Lung (tissue), 11 donors: ENCODE measurements at regions not wholly inside any gene's neighbourhood (a gene's known extent, or its start where the extent isn't known, plus 50 kb on each side); places are given as distances from the start of the nearest gene placed in this dataset.

ENCODE experiments used
- ATAC-seq: fragments of 200-7000 bp; cut with Tn5 transposase; one replicate; pipeline ENCODE4 v1.9.1; 2020; ENCODE audit warnings: moderate number of reproducible peaks; ENCODE audit not compliant: insufficient read depth, low FRiP score
- DNase-seq, 3 donors: peaks; one replicate each; pipeline ENCODE4 v3.0.0-alpha.2; 2013 to 2017
- H3K27ac ChIP-seq, 2 donors: one replicate each; pipeline ENCODE4 v1.5.1; 2013; ENCODE audit warnings: mild to moderate bottlenecking in 2 of 2, moderate library complexity in 2 of 2, control low read depth in 1 of 2, inconsistent platforms in 1 of 2, low read depth in 1 of 2, low read length in 1 of 2
- H3K27me3 ChIP-seq, 3 donors: one replicate each; pipeline ENCODE4 v1.5.1; 2013; ENCODE audit warnings: low read length in 2 of 3; ENCODE audit not compliant: control insufficient read depth in 3 of 3, insufficient read depth in 3 of 3
- H3K36me3 ChIP-seq, 4 donors: one replicate each; pipeline ENCODE4 v1.5.1; 2013; ENCODE audit warnings: low read length in 4 of 4, mild to moderate bottlenecking in 1 of 4, moderate library complexity in 1 of 4; ENCODE audit not compliant: control insufficient read depth in 4 of 4, insufficient read depth in 4 of 4
- H3K4me1 ChIP-seq, 5 donors: one replicate each; pipeline ENCODE4 v1.5.1; 2013; ENCODE audit warnings: low read length in 5 of 5, mild to moderate bottlenecking in 2 of 5, moderate library complexity in 1 of 5; ENCODE audit not compliant: control insufficient read depth in 5 of 5, insufficient read depth in 5 of 5
- H3K4me3 ChIP-seq: one replicate; pipeline ENCODE4 v1.5.1; 2013; ENCODE audit warnings: mild to moderate bottlenecking, control low read depth, moderate library complexity
- H3K9ac ChIP-seq, 2 donors: one replicate each; pipeline ENCODE4 v1.5.1; 2013; ENCODE audit warnings: low read length in 2 of 2, control low read depth in 1 of 2; ENCODE audit not compliant: insufficient read depth in 1 of 2
- H3K9me3 ChIP-seq, 4 donors: one replicate each; pipeline ENCODE4 v1.5.1; 2013; ENCODE audit warnings: low read length in 3 of 4, mild to moderate bottlenecking in 1 of 4, moderate library complexity in 1 of 4; ENCODE audit not compliant: control insufficient read depth in 4 of 4, insufficient read depth in 3 of 4
- WGBS, 2 donors: extraction: QIAGEN DNeasy Blood & Tissue Kit; methylation state at CpG; one replicate each; pipeline ENCODE4 v1.1.7; 2013; 5-methylcytosine and 5-hydroxymethylcytosine counted together
- TF ChIP-seq, protein P1 (sequence below): IDR thresholded peaks from 2 replicates; pipeline ENCODE4 v1.5.1; 2012; ENCODE audit warnings: mild to moderate bottlenecking; ENCODE audit errors: control extremely low read depth, extremely low read depth
- donor health status: control.
- donor health status: control.
- donor health status: Bipolar disorder and iron deficiency.
- donor health status: healthy.
- donor health status: DM: yes; HTN: yes; CAD: no.

DNA sequence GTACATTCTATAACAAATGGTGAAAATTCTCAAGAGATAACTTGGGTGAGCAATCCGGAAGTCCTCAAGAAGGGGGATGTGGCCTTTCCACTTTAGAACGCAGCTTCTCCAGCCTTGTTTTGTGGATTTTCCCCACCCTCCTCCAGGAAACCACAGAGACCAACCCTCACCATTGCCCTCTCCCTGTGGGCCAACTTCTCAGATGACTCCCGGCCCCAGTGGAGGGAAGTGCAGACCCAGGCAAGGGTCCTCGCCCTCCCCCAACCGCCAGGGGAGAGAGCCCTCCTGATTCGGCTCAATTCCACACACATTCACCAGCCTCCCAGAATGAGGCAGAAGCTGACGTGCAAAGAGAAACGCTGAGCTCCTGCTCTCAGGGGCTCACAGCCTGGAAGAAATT is 277.2 kb downstream of the EIPR1 start:
- no peak for DNase-seq
- WGBS, 2 donors, result 32 to 52% methylated on average over 8 of the region's 8 CpGs

DNA sequence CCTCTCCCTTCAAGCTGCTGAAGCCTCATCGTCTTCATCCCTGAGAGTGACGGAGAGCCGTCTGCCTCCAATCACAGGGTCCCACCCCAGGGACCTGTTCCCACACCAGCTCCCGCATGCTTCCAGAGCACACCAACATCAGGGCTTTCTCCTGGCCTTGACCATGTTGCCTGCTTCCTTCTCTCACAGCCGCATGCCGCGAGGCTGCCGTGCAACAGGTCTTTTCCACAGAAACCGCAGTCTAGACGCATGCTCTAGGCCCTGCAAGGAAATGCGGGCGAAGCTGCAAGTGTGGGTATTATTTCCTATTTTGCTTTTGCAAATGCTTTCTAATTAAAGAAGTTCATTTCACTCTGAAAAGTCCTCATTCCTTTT is 277.8 kb downstream of the EIPR1 start:
- no peak for DNase-seq

More for the DNA sequence above, 277.2 kb downstream of the EIPR1 start:
- no peak for ATAC-seq
- Histone ChIP-seq H3K27me3 (peaks cover 0 to 2% (median 0%) of the 10 kb centered on the region in 3 donors), H3K4me1 (peaks cover 0 to under 1% (median 0%) of the 10 kb centered on the region in 5 donors), H3K4me3 (no peak overlapping the region), H3K27ac (no peak overlapping the region), H3K9ac (no peak overlapping the region), H3K9me3 (peaks cover 0 to 2% (median 0%) of the 10 kb centered on the region in 4 donors), H3K36me3 (no peaks in the 10 kb centered on the region)
- TF ChIP-seq, protein P1, sequence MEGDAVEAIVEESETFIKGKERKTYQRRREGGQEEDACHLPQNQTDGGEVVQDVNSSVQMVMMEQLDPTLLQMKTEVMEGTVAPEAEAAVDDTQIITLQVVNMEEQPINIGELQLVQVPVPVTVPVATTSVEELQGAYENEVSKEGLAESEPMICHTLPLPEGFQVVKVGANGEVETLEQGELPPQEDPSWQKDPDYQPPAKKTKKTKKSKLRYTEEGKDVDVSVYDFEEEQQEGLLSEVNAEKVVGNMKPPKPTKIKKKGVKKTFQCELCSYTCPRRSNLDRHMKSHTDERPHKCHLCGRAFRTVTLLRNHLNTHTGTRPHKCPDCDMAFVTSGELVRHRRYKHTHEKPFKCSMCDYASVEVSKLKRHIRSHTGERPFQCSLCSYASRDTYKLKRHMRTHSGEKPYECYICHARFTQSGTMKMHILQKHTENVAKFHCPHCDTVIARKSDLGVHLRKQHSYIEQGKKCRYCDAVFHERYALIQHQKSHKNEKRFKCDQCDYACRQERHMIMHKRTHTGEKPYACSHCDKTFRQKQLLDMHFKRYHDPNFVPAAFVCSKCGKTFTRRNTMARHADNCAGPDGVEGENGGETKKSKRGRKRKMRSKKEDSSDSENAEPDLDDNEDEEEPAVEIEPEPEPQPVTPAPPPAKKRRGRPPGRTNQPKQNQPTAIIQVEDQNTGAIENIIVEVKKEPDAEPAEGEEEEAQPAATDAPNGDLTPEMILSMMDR, result no peak

DNA sequence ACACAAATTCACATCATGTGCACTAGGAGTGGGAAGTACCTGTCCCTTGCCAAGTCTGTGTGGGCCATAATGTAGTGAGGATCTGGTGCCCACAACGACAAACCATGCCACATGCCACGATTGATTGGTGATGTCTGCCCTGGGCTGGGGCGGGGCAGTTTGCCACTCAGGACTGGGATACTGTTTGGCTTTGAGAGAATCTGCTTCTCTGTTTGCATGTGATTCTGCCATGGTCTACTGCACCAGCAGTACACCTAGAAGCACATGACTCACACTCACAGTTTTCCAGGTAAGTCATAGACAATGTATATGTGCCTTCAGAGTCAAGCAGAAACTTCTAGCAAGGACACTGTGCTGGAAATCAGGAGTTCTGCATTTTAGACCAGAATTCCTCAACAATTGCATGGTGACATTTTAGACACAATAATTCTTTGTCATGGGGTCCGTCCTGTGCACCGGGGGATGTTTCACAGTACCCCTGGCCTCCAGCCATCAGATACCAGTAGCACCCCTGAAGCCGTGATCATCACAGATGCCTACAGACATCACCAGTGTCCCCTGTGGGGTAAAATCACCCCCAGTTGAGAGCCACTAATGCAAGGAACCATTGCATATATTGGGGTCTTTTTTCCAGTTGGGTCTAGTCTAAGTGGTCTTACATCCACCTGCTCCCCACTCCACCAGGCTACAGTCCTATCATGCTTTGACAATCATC is 278.3 kb downstream of the EIPR1 start:
- H3K36me3 ChIP-seq, result no peaks in the 10 kb centered on the region
- H3K9ac ChIP-seq, result no peak overlapping the region
- peaks cover 0 to 2% (median 0%) of the 10 kb centered on the region in 3 donors for H3K27me3 ChIP-seq
- WGBS, 2 donors, result 93 to 97% methylated on average over 6 of the region's 6 CpGs
- no peak overlapping the region for H3K4me3 ChIP-seq
- no peak for ATAC-seq
- peaks cover 0 to 2% (median 0%) of the 10 kb centered on the region in 4 donors for H3K9me3 ChIP-seq
- no peaks in the 10 kb centered on the region for H3K4me1 ChIP-seq
- H3K27ac ChIP-seq, result no peak overlapping the region
- no peak for DNase-seq
- TF ChIP-seq, protein P1, result no peak

More for the DNA sequence above, 277.8 kb downstream of the EIPR1 start:
- H3K27me3 ChIP-seq, result peaks cover 0 to 2% (median 0%) of the 10 kb centered on the region in 3 donors
- no peak overlapping the region for H3K4me3 ChIP-seq
- no peak overlapping the region for H3K9ac ChIP-seq
- no peak overlapping the region for H3K27ac ChIP-seq
- peaks cover 0 to 2% (median 0%) of the 10 kb centered on the region in 4 donors for H3K9me3 ChIP-seq
- H3K4me1 ChIP-seq, result no peaks in the 10 kb centered on the region
- WGBS, 2 donors, result 83% methylated on average over 12 of the region's 12 CpGs
- TF ChIP-seq, protein P1, result no peak
- no peaks in the 10 kb centered on the region for H3K36me3 ChIP-seq
- no peak for ATAC-seq
